ENCODE measurements at regions not wholly inside any gene's neighbourhood (a gene's known extent, or its start where the extent isn't known, plus 50 kb on each side); places are given as distances from the start of the nearest gene placed in this dataset.

DNA sequence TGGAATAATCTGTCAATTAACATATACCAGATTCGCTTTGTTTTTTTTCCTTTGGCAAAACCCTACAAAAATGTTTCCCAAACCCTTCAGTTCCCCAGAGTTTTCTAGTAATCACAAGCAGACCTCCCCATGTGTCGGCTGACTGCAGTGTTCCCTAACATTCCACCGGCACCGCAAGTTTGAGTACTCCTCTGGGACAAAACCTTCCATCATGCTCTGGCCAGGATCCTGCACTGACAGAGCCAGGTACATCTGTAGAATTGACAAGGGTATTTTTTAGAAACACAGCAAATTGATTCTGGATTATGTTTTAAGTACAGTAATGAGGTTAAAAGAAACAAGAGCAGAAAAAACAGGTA is 174.7 kb downstream of the GAS1 start:
- H3K9me3 ChIP-seq = no peaks in the 10 kb centered on the region
- no peaks in the 10 kb centered on the region for H3K36me3 ChIP-seq (replicated peaks in 1 of 2; ENCODE audit: control insufficient read depth in 1 of 2, insufficient read depth in 2 of 2, low read length in 1 of 2)
- H3K79me2 ChIP-seq (ENCODE audit: insufficient read depth) = no peaks in the 10 kb centered on the region
- no peak for TF ChIP-seq TEAD4 (IDR thresholded peaks at IDR 0.05; ENCODE audit: borderline replicate concordance, insufficient read depth)
- TF ChIP-seq FOXJ3 (CRISPR knock-in tag; IDR thresholded peaks at IDR 0.05) = no peak
- TF ChIP-seq POLR2AphosphoS5 (IDR thresholded peaks at IDR 0.05; ENCODE audit: low read depth, low read length) = no peak
- no peak for TF ChIP-seq NRF1 (IDR thresholded peaks at IDR 0.05; ENCODE audit: low read depth, low read length)
- no peak for TF ChIP-seq MEF2A (IDR thresholded peaks at IDR 0.05; ENCODE audit: borderline replicate concordance, low read depth)
- no peak for TF ChIP-seq JUND (IDR thresholded peaks at IDR 0.05)
- TF ChIP-seq, protein P1, sequence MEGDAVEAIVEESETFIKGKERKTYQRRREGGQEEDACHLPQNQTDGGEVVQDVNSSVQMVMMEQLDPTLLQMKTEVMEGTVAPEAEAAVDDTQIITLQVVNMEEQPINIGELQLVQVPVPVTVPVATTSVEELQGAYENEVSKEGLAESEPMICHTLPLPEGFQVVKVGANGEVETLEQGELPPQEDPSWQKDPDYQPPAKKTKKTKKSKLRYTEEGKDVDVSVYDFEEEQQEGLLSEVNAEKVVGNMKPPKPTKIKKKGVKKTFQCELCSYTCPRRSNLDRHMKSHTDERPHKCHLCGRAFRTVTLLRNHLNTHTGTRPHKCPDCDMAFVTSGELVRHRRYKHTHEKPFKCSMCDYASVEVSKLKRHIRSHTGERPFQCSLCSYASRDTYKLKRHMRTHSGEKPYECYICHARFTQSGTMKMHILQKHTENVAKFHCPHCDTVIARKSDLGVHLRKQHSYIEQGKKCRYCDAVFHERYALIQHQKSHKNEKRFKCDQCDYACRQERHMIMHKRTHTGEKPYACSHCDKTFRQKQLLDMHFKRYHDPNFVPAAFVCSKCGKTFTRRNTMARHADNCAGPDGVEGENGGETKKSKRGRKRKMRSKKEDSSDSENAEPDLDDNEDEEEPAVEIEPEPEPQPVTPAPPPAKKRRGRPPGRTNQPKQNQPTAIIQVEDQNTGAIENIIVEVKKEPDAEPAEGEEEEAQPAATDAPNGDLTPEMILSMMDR (IDR thresholded peaks at IDR 0.05) = no peak
- TF ChIP-seq CHD2 (IDR thresholded peaks at IDR 0.05; ENCODE audit: low read length, partially characterized antibody) = no peak
- DNase-seq = no peak
- no peaks in the 10 kb centered on the region for H3F3A ChIP-seq (replicated peaks; ENCODE audit: insufficient read depth)
- no peaks in the 10 kb centered on the region for H3K4me1 ChIP-seq (ENCODE audit: control insufficient read depth in 1 of 2, insufficient read depth in 2 of 2, low read depth in 1 of 2, low read length in 1 of 2)
- ChIA-PET POLR2A (no interaction called here), CTCF (no interaction called here)
- WGBS (ENCODE audit: low lambda C conversion rate) = 86% methylated on average over 4 of the region's 4 CpGs
- no peak overlapping the region for H3K4me2 ChIP-seq
- no peaks in the 10 kb centered on the region for H3K27me3 ChIP-seq (ENCODE audit: insufficient read depth)
- H3K4me3 ChIP-seq (ENCODE audit: low read depth in 2 of 2, low read length in 1 of 2) = no peak overlapping the region
- no peak overlapping the region for H3K27ac ChIP-seq (ENCODE audit: low read depth in 2 of 2, low read length in 1 of 2)
- no peaks in the 10 kb centered on the region for H4K20me1 ChIP-seq (ENCODE audit: insufficient read depth)
- H3K9ac ChIP-seq = no peak overlapping the region
- H2AFZ ChIP-seq (ENCODE audit: low read depth) = no peak overlapping the region
- no peaks in the 10 kb centered on the region for H3K9me2 ChIP-seq

DNA sequence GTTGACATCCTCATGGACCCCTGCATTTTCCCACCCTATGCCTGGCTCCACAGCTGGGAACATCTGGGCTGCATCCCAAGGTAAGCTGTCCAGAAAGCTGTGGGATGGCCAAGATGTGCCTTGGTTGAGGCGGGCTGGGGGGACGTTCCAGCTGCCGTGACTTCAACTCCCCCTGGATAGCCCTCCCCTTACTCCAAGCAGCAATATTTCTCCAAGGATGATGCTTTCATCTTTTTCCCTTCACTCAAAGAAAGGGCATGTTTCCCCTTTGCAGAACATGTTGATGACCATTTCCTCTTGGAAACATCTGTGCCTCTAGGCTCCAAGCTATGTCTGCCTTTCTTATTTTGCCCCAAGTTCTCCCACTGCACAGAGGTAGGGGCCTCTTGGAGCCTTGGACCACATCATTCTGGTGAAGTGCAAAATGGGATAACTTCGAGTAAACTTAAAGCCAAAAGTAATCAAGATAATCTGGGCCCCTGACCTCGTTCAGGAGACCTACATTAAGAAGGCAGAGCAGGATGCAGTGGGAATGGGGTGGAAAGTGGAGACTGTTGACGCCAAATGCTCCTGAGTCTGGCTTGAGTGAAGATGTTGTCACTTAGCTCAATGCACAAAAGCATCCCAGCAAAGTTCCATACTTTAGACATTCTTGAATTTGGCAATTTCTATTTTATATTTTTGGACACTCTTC is 175.2 kb downstream of the GAS1 start:
- Histone ChIP-seq H3K4me2 (no peak overlapping the region), H3K4me1 (ENCODE audit: control insufficient read depth in 1 of 2, insufficient read depth in 2 of 2, low read depth in 1 of 2, low read length in 1 of 2) (no peaks in the 10 kb centered on the region), H3K9me3 (no peaks in the 10 kb centered on the region), H3K79me2 (ENCODE audit: insufficient read depth) (no peaks in the 10 kb centered on the region), H4K20me1 (ENCODE audit: insufficient read depth) (no peaks in the 10 kb centered on the region), H2AFZ (ENCODE audit: low read depth) (no peak overlapping the region), H3K9me2 (no peaks in the 10 kb centered on the region), H3K27ac (ENCODE audit: low read depth in 2 of 2, low read length in 1 of 2) (no peak overlapping the region), H3K27me3 (ENCODE audit: insufficient read depth) (no peaks in the 10 kb centered on the region), H3K36me3 (replicated peaks in 1 of 2; ENCODE audit: control insufficient read depth in 1 of 2, insufficient read depth in 2 of 2, low read length in 1 of 2) (no peaks in the 10 kb centered on the region), H3F3A (replicated peaks; ENCODE audit: insufficient read depth) (no peaks in the 10 kb centered on the region), H3K4me3 (ENCODE audit: low read depth in 2 of 2, low read length in 1 of 2) (no peak overlapping the region), H3K9ac (no peak overlapping the region)
- 47% methylated on average over 4 of the region's 6 CpGs for WGBS (ENCODE audit: low lambda C conversion rate)
- ChIA-PET POLR2A (no interaction called here), CTCF (no interaction called here)
- TF ChIP-seq, protein P2, sequence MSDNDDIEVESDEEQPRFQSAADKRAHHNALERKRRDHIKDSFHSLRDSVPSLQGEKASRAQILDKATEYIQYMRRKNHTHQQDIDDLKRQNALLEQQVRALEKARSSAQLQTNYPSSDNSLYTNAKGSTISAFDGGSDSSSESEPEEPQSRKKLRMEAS (IDR thresholded peaks at IDR 0.05; ENCODE audit: low read depth) = no peak
- DNase-seq = no peak

DNA sequence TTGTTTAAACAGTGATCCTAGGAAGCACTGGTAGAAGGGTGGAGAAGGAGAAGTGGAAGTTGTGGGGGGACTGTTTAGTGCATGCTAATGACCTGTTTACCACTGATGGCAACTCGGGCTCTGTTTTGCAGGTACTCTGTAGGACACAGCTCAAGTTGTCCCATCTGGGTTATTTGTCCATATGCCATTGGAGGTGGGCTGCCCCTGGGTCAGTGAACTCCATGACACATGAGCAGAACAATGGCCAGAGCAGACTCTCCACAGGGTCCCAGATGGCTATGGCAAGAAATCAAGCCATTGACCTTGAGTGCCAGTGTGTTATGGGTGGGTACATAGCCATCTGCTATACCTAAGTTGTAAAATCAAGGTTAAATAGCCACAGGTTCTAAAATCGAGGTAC is 175.9 kb downstream of the GAS1 start:
- Histone ChIP-seq H2AFZ (ENCODE audit: low read depth) (no peak overlapping the region), H4K20me1 (ENCODE audit: insufficient read depth) (no peaks in the 10 kb centered on the region), H3K9ac (no peak overlapping the region), H3K36me3 (replicated peaks in 1 of 2; ENCODE audit: control insufficient read depth in 1 of 2, insufficient read depth in 2 of 2, low read length in 1 of 2) (no peaks in the 10 kb centered on the region), H3K79me2 (ENCODE audit: insufficient read depth) (no peaks in the 10 kb centered on the region), H3K9me2 (no peaks in the 10 kb centered on the region), H3K9me3 (no peaks in the 10 kb centered on the region), H3K27ac (ENCODE audit: low read depth in 2 of 2, low read length in 1 of 2) (no peak overlapping the region), H3K27me3 (ENCODE audit: insufficient read depth) (no peaks in the 10 kb centered on the region), H3K4me1 (ENCODE audit: control insufficient read depth in 1 of 2, insufficient read depth in 2 of 2, low read depth in 1 of 2, low read length in 1 of 2) (no peaks in the 10 kb centered on the region), H3K4me2 (no peak overlapping the region), H3K4me3 (ENCODE audit: low read depth in 2 of 2, low read length in 1 of 2) (no peak overlapping the region), H3F3A (replicated peaks; ENCODE audit: insufficient read depth) (no peaks in the 10 kb centered on the region)
- TF ChIP-seq EZH2phosphoT487 (IDR thresholded peaks at IDR 0.05; ENCODE audit: borderline replicate concordance, low read depth) (no peak), MEF2A (IDR thresholded peaks at IDR 0.05; ENCODE audit: borderline replicate concordance, low read depth) (no peak)
- TF ChIP-seq, protein P3, sequence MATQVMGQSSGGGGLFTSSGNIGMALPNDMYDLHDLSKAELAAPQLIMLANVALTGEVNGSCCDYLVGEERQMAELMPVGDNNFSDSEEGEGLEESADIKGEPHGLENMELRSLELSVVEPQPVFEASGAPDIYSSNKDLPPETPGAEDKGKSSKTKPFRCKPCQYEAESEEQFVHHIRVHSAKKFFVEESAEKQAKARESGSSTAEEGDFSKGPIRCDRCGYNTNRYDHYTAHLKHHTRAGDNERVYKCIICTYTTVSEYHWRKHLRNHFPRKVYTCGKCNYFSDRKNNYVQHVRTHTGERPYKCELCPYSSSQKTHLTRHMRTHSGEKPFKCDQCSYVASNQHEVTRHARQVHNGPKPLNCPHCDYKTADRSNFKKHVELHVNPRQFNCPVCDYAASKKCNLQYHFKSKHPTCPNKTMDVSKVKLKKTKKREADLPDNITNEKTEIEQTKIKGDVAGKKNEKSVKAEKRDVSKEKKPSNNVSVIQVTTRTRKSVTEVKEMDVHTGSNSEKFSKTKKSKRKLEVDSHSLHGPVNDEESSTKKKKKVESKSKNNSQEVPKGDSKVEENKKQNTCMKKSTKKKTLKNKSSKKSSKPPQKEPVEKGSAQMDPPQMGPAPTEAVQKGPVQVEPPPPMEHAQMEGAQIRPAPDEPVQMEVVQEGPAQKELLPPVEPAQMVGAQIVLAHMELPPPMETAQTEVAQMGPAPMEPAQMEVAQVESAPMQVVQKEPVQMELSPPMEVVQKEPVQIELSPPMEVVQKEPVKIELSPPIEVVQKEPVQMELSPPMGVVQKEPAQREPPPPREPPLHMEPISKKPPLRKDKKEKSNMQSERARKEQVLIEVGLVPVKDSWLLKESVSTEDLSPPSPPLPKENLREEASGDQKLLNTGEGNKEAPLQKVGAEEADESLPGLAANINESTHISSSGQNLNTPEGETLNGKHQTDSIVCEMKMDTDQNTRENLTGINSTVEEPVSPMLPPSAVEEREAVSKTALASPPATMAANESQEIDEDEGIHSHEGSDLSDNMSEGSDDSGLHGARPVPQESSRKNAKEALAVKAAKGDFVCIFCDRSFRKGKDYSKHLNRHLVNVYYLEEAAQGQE (IDR thresholded peaks at IDR 0.05; ENCODE audit: low read depth, low read length) = no peak
- TF ChIP-seq, protein P1 (IDR thresholded peaks at IDR 0.05) = no peak
- WGBS (ENCODE audit: low lambda C conversion rate) = 18% methylated on average over 2 of the region's 2 CpGs
- ChIA-PET POLR2A (no interaction called here), CTCF (no interaction called here)
- DNase-seq = no peak

Data from SK-N-SH (cell line).